ENCODE measurements at regions not wholly inside any gene's neighbourhood (a gene's known extent, or its start where the extent isn't known, plus 50 kb on each side); places are given as distances from the start of the nearest gene placed in this dataset.

DNA sequence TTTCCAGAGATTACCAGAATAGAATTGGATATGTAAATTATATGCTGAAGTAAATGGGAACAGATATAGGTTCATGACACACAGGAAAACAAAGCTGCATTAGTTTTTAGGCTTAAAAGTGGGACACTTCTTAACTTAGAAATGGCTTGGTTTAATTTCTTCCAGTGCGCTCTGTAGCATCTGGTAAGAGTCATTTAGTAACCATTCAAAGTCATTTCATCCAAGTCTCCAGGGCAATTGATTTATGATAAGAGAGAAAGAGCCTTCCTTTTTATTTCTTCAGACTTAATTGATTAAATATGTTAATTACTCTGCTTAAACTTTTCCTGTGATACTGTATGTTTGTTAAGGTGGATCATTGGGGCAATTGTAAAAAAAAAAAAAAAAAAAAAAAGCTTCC is 368.0 kb downstream of the DOK5 start:
- Histone ChIP-seq H3K27ac (no peak overlapping the region), H3K4me1 (no peaks in the 10 kb centered on the region), H3K4me3 (no peak overlapping the region), H3K36me3 (no peaks in the 10 kb centered on the region), H3K9me3 (peaks cover 0 to 3% (median 0%) of the 10 kb centered on the region in 8 donors), H3K27me3 (replicated peaks in 1 of 7) (no peaks in the 10 kb centered on the region)
- DNase-seq = no peak
- intact Hi-C loops (cut with DNase I; ENCODE audit: low total_unique reads) = no loop called here
- WGBS, 5 donors = 88 to 100% (median 90%) methylated on average over 1 of the region's 1 CpG
- TF ChIP-seq POLR2AphosphoS5 (IDR thresholded peaks at IDR 0.05) (no peak), POLR2A (IDR thresholded peaks at IDR 0.05) (no peak)
- TF ChIP-seq, protein P1, sequence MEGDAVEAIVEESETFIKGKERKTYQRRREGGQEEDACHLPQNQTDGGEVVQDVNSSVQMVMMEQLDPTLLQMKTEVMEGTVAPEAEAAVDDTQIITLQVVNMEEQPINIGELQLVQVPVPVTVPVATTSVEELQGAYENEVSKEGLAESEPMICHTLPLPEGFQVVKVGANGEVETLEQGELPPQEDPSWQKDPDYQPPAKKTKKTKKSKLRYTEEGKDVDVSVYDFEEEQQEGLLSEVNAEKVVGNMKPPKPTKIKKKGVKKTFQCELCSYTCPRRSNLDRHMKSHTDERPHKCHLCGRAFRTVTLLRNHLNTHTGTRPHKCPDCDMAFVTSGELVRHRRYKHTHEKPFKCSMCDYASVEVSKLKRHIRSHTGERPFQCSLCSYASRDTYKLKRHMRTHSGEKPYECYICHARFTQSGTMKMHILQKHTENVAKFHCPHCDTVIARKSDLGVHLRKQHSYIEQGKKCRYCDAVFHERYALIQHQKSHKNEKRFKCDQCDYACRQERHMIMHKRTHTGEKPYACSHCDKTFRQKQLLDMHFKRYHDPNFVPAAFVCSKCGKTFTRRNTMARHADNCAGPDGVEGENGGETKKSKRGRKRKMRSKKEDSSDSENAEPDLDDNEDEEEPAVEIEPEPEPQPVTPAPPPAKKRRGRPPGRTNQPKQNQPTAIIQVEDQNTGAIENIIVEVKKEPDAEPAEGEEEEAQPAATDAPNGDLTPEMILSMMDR (IDR thresholded peaks at IDR 0.05 in 8 of 11, conservative IDR thresholded peaks at IDR 0.05 in 3 of 11) = no peak

GRCh38 chr20:54839224-54839623 is 363.8 kb downstream of the DOK5 start:
- Histone ChIP-seq H3K4me1 (no peaks in the 10 kb centered on the region), H3K9me3 (no peaks in the 10 kb centered on the region), H3K27me3 (replicated peaks in 1 of 7) (no peaks in the 10 kb centered on the region), H3K4me3 (no peak overlapping the region), H3K27ac (no peak overlapping the region), H3K36me3 (no peaks in the 10 kb centered on the region)
- intact Hi-C loops (cut with DNase I; ENCODE audit: low total_unique reads) = no loop called here
- WGBS, 5 donors = 58 to 77% (median 71%) methylated on average over 6 of the region's 6 CpGs
- TF ChIP-seq, protein P1 (IDR thresholded peaks at IDR 0.05 in 8 of 11, conservative IDR thresholded peaks at IDR 0.05 in 3 of 11) = no peak
- TF ChIP-seq POLR2AphosphoS5 (IDR thresholded peaks at IDR 0.05) = no peak
- TF ChIP-seq POLR2A (IDR thresholded peaks at IDR 0.05) = no peak
- DNase-seq = no peak

- H3K4me1 ChIP-seq = no peaks in the 10 kb centered on the region
- H3K27ac ChIP-seq = no peak overlapping the region
- DNase-seq = no peak
- no peaks in the 10 kb centered on the region for H3K9me3 ChIP-seq
- no peaks in the 10 kb centered on the region for H3K36me3 ChIP-seq
- intact Hi-C loops (cut with DNase I; ENCODE audit: low total_unique reads) = no loop called here
- no peaks in the 10 kb centered on the region for H3K27me3 ChIP-seq (replicated peaks in 1 of 7)
- WGBS, 5 donors = 57 to 61% (median 60%) methylated on average over 4 of the region's 4 CpGs
- TF ChIP-seq, protein P1 (IDR thresholded peaks at IDR 0.05 in 8 of 11, conservative IDR thresholded peaks at IDR 0.05 in 3 of 11) = no peak
- TF ChIP-seq POLR2AphosphoS5 (IDR thresholded peaks at IDR 0.05) (no peak), POLR2A (IDR thresholded peaks at IDR 0.05) (no peak)
- no peak overlapping the region for H3K4me3 ChIP-seq
These were observed 361.8 kb downstream of the DOK5 start for GRCh38 chr20:54837226-54837625.

- intact Hi-C loops (cut with DNase I; ENCODE audit: low total_unique reads) = no loop called here
- H3K27me3 ChIP-seq (replicated peaks in 1 of 7) = no peaks in the 10 kb centered on the region
- H3K4me1 ChIP-seq = no peaks in the 10 kb centered on the region
- no peaks in the 10 kb centered on the region for H3K36me3 ChIP-seq
- DNase-seq = no peak
- WGBS, 5 donors = 56 to 83% (median 71%) methylated on average over 2 of the region's 2 CpGs
- no peak for TF ChIP-seq POLR2A (IDR thresholded peaks at IDR 0.05)
- H3K27ac ChIP-seq = no peak overlapping the region
- no peaks in the 10 kb centered on the region for H3K9me3 ChIP-seq
- H3K4me3 ChIP-seq = no peak overlapping the region
These were observed 347.0 kb downstream of the DOK5 start for GRCh38 chr20:54822386-54822785.

DNA sequence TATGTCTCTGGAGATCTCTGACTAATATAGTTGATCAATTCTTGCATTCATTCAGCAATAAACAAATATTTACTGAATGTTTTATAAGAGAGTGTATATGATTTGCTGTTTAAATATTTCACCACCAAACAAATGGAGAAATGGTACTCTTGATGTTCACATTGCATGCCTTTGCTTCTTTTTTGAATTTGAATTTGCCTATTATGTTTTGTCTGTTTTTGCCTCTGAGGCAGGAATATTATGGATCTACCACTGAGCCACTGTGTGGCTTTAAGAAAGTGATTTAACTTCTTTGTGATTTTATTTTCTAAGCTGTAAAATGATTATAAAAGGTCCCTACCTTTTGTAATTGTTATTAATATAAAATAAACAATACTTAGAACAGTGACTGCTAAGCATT is 345.0 kb downstream of the DOK5 start:
- no peaks in the 10 kb centered on the region for H3K27me3 ChIP-seq (replicated peaks in 1 of 7)
- H3K27ac ChIP-seq = no peak overlapping the region
- intact Hi-C loops (cut with DNase I; ENCODE audit: low total_unique reads) = no loop called here
- DNase-seq = no peak
- no peaks in the 10 kb centered on the region for H3K9me3 ChIP-seq
- H3K4me1 ChIP-seq = no peaks in the 10 kb centered on the region
- no peaks in the 10 kb centered on the region for H3K36me3 ChIP-seq
- no peak overlapping the region for H3K4me3 ChIP-seq
- TF ChIP-seq POLR2AphosphoS5 (IDR thresholded peaks at IDR 0.05) (no peak), POLR2A (IDR thresholded peaks at IDR 0.05) (no peak)
- TF ChIP-seq, protein P1 (IDR thresholded peaks at IDR 0.05 in 8 of 11, conservative IDR thresholded peaks at IDR 0.05 in 3 of 11) = no peak

Measured in spleen (tissue), 11 donors.